Activated T-cell treated with anti-CD3 and anti-CD28 coated beads, Interleukin-2, amount 50 U/mL, for 72 hours (primary cell): ENCODE measurements at regions not wholly inside any gene's neighbourhood (a gene's known extent, or its start where the extent isn't known, plus 50 kb on each side); places are given as distances from the start of the nearest gene placed in this dataset.
A peak's percentile ranks its signal among the peaks of the same experiment; 100 is the strongest.
"Not testable (repeated sequence)": the region's sequence is repeated elsewhere in the genome, so short reads cannot be mapped to it uniquely, and the experiment has no call there.

Source experiments
- ATAC-seq, 2 donors: fragments of 150-1000 bp; cut with Tn5 transposase; replicated peaks in 1 of 2; 2 replicates each; pipeline ENCODE4 v1.10.0; 2021; ENCODE audit warnings: moderate library complexity in 2 of 2, mild to moderate bottlenecking in 1 of 2
- DNase-seq, 2 donors: peaks; one replicate each; pipeline ENCODE4 v3.0.0; 2021 to 2022; ENCODE audit warnings: mixed read lengths in 1 of 2
- H3K27ac Mint-ChIP-seq: one replicate; pipeline ENCODE4 v1.8.0; 2022; ENCODE audit warnings: mild to moderate bottlenecking, moderate library complexity, mixed read lengths
- H3K27me3 Mint-ChIP-seq: one replicate; pipeline ENCODE4 v1.8.0; 2022; ENCODE audit warnings: low read depth, mixed read lengths
- H3K36me3 Mint-ChIP-seq, 2 donors: one replicate each; pipeline ENCODE4 v1.8.0; 2022; ENCODE audit warnings: mixed read lengths in 2 of 2, mild to moderate bottlenecking in 1 of 2; ENCODE audit not compliant: insufficient read depth in 2 of 2
- H3K4me1 Mint-ChIP-seq: one replicate; pipeline ENCODE4 v1.8.0; 2022; ENCODE audit warnings: low read depth, mixed read lengths
- H3K4me3 Mint-ChIP-seq, 2 donors: one replicate each; pipeline ENCODE4 v1.8.0; 2022; ENCODE audit warnings: mild to moderate bottlenecking in 2 of 2, mixed read lengths in 2 of 2, moderate library complexity in 2 of 2
- H3K9me3 Mint-ChIP-seq, 2 donors: one replicate each; pipeline ENCODE4 v1.8.0; 2022; ENCODE audit warnings: mixed read lengths in 2 of 2

GRCh38 chr2:217604527-217605194 lies 398.1 kb downstream of the TNS1 start:
- no peak overlapping the region for H3K4me3 Mint-ChIP-seq
- DNase-seq (no peak), ATAC-seq (no peak)
- H3K9me3 Mint-ChIP-seq = no peaks in the 10 kb centered on the region
- peaks cover 4% of the 10 kb centered on the region for H3K4me1 Mint-ChIP-seq
- H3K27ac Mint-ChIP-seq = no peak overlapping the region
- H3K27me3 Mint-ChIP-seq = no peaks in the 10 kb centered on the region
- no peaks in the 10 kb centered on the region for H3K36me3 Mint-ChIP-seq

- no peaks in the 10 kb centered on the region for H3K9me3 Mint-ChIP-seq
- ATAC-seq (no peak), DNase-seq (no peak)
- H3K4me3 Mint-ChIP-seq = no peak overlapping the region
- no peaks in the 10 kb centered on the region for H3K27me3 Mint-ChIP-seq
- no peak overlapping the region for H3K27ac Mint-ChIP-seq
- no peaks in the 10 kb centered on the region for H3K36me3 Mint-ChIP-seq
- H3K4me1 Mint-ChIP-seq = no peaks in the 10 kb centered on the region
These were observed 401.2 kb downstream of the TNS1 start for GRCh38 chr2:217601601-217602000.

GRCh38 chr2:217599906-217600305 lies 402.9 kb downstream of the TNS1 start:
- Mint-ChIP-seq H3K9me3 (no peaks in the 10 kb centered on the region), H3K27ac (no peak overlapping the region), H3K27me3 (no peaks in the 10 kb centered on the region), H3K4me3 (no peak overlapping the region), H3K4me1 (no peaks in the 10 kb centered on the region), H3K36me3 (no peaks in the 10 kb centered on the region)
- no peak for DNase-seq
- no peak for ATAC-seq

- no peaks in the 10 kb centered on the region for H3K9me3 Mint-ChIP-seq
These were observed 405.1 kb downstream of the TNS1 start for GRCh38 chr2:217597681-217598080.

GRCh38 chr2:217597145-217597544 lies 405.6 kb downstream of the TNS1 start:
- no peaks in the 10 kb centered on the region for H3K27me3 Mint-ChIP-seq
- DNase-seq = no peak
- H3K4me1 Mint-ChIP-seq = no peaks in the 10 kb centered on the region
- no peak overlapping the region for H3K4me3 Mint-ChIP-seq
- H3K27ac Mint-ChIP-seq = no peak overlapping the region
- ATAC-seq = no peak
- no peaks in the 10 kb centered on the region for H3K9me3 Mint-ChIP-seq
- no peaks in the 10 kb centered on the region for H3K36me3 Mint-ChIP-seq

More at GRCh38 chr2:217597681-217598080, 405.1 kb downstream of the TNS1 start:
- no peaks in the 10 kb centered on the region for H3K4me1 Mint-ChIP-seq
- ATAC-seq (no peak), DNase-seq (no peak)
- no peaks in the 10 kb centered on the region for H3K27me3 Mint-ChIP-seq
- H3K4me3 Mint-ChIP-seq = no peak overlapping the region
- no peak overlapping the region for H3K27ac Mint-ChIP-seq
- no peaks in the 10 kb centered on the region for H3K36me3 Mint-ChIP-seq

GRCh38 chr2:217593732-217594131 lies 409.1 kb downstream of the TNS1 start:
- Mint-ChIP-seq H3K4me3 (peak overlapping the region in 1 of 2 donors; percentile 41), H3K27me3 (no peaks in the 10 kb centered on the region), H3K9me3 (peaks cover 0 to 2% of the 10 kb centered on the region in 2 donors), H3K36me3 (no peaks in the 10 kb centered on the region), H3K27ac (peak overlapping the region; percentile 52), H3K4me1 (peaks cover 5% of the 10 kb centered on the region)
- ATAC-seq (no peak), DNase-seq (no peak)

DNA sequence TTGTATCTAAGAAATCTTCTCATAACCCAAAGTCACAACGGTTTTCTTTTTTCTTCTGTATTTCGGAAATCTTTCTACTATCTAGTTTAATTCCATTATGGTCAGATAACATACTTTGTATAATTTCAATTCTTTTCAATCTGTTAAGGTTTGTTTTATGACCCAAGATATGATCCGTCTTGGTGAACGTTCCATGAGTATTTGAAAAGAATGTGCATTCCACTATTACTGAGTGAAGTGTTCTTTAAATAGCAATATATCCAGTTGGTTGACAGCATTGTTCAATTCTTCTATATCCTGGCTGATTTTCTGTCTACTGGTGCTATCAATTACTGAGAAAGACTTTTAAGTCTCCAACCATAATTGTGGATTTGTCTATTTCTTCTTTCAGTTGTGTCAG lies 414.5 kb downstream of the TNS1 start:
- peaks cover 5% of the 10 kb centered on the region for H3K4me1 Mint-ChIP-seq
- ATAC-seq = no peak
- DNase-seq = no peak
- H3K27me3 Mint-ChIP-seq = no peaks in the 10 kb centered on the region
- H3K9me3 Mint-ChIP-seq = peaks cover 0 to 2% of the 10 kb centered on the region in 2 donors
- no peaks in the 10 kb centered on the region for H3K36me3 Mint-ChIP-seq
- no peak overlapping the region for H3K4me3 Mint-ChIP-seq
- no peak overlapping the region for H3K27ac Mint-ChIP-seq

GRCh38 chr2:217585362-217585761 lies 417.4 kb downstream of the TNS1 start:
- no peaks in the 10 kb centered on the region for H3K27me3 Mint-ChIP-seq
- peaks cover 5% of the 10 kb centered on the region for H3K4me1 Mint-ChIP-seq
- no peak overlapping the region for H3K4me3 Mint-ChIP-seq
- no peak overlapping the region for H3K27ac Mint-ChIP-seq
- peaks cover 0 to 2% of the 10 kb centered on the region in 2 donors for H3K9me3 Mint-ChIP-seq
- no peaks in the 10 kb centered on the region for H3K36me3 Mint-ChIP-seq
- ATAC-seq = no peak
- DNase-seq = no peak

GRCh38 chr2:217580407-217580806 lies 422.4 kb downstream of the TNS1 start:
- not testable (repeated sequence) for H3K4me1 Mint-ChIP-seq, DNase-seq, H3K4me3 Mint-ChIP-seq, H3K27ac Mint-ChIP-seq, H3K27me3 Mint-ChIP-seq, ATAC-seq, H3K36me3 Mint-ChIP-seq, H3K9me3 Mint-ChIP-seq

DNA sequence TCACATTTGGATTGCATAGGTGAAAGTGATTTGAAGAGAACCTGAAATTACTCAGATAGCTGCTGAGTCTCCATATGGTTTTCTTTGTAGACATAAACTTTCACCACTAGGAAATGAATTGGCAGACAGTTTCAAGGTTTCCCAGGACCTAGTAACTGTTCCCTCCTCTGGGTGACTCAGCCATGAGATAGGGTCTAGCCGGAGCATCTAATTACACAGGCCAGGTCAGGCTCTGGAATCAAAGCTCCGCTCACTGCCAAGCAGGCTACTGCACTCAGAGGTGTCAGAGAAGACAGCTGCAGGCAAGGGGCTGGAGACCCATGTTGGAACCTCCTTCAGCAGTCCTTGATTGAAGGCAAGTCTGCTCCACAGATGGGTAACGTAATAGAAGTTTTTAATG lies 429.2 kb downstream of the TNS1 start:
- Mint-ChIP-seq H3K36me3 (no peaks in the 10 kb centered on the region), H3K4me3 (no peak overlapping the region), H3K27ac (no peak overlapping the region), H3K4me1 (no peaks in the 10 kb centered on the region), H3K27me3 (no peaks in the 10 kb centered on the region), H3K9me3 (peaks cover 1 to 3% of the 10 kb centered on the region in 2 donors)
- DNase-seq (no peak), ATAC-seq (no peak)

DNA sequence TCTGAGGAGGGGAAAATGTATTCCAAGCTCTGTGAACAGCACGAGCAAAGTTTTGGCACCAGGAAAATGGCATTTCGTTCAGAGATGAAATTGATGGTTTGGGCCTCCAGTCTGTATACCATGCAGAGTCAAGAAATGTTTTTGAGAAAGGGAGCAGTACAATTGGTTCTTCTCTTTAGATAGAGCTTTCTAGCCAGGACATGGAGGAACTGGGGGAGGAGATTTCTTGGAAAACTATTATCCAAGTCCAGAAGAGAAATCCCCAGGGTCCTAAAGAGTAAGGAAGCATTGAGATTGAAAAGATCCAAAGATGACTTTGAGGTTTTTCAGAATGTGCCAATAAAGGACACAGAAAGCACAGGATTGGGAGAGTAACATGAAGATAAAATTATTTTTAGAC lies 432.4 kb downstream of the TNS1 start:
- Mint-ChIP-seq H3K9me3 (peaks cover 1 to 3% of the 10 kb centered on the region in 2 donors), H3K27ac (no peak overlapping the region)

DNA sequence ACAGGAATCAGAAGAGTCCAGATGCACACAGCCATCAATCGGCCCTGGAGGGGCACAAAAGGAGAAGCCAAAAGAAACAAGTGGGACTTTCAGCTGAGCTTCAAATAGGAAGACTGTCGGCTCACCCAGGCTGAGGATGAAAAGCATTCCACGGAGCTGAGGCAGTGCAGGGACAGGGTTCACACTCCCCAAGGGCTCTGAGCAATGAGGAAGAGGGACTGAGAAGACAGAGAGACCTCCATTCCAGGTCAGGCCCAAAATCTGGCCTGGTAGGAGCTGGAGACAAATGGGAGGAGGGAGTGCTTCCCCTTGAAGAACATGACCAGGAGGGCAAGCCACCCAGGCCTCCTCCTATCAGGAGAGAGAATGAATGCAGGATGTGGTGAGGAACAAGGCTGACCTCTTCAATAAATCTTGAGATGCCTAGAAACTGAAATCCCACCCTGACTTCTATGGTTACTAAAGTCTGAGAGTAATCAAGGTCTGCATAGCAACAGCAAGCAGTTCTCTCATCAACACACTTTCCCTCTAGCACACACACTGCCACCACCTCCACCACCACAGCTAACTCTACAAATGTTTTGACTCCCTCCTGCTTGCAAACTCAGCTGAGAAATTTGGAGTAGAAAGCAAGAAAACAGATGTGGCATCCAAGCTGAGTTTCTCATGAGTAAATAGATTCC lies 434.4 kb downstream of the TNS1 start:
- H3K9me3 Mint-ChIP-seq = peaks cover 0 to 3% of the 10 kb centered on the region in 2 donors
- H3K36me3 Mint-ChIP-seq = no peaks in the 10 kb centered on the region
- no peak overlapping the region for H3K4me3 Mint-ChIP-seq
- no peaks in the 10 kb centered on the region for H3K4me1 Mint-ChIP-seq
- DNase-seq = no peak
- ATAC-seq = no peak
- H3K27ac Mint-ChIP-seq = no peak overlapping the region
- no peaks in the 10 kb centered on the region for H3K27me3 Mint-ChIP-seq

More for the DNA sequence above, 432.4 kb downstream of the TNS1 start:
- Mint-ChIP-seq H3K36me3 (no peaks in the 10 kb centered on the region), H3K27me3 (no peaks in the 10 kb centered on the region), H3K4me3 (no peak overlapping the region), H3K4me1 (no peaks in the 10 kb centered on the region)
- DNase-seq (no peak), ATAC-seq (no peak)

GRCh38 chr2:217563565-217563964 lies 439.2 kb downstream of the TNS1 start:
- Mint-ChIP-seq H3K36me3 (peaks cover 0 to 4% of the 10 kb centered on the region in 2 donors), H3K4me3 (no peak overlapping the region), H3K27me3 (no peaks in the 10 kb centered on the region), H3K9me3 (peaks cover 0 to 2% of the 10 kb centered on the region in 2 donors), H3K4me1 (no peaks in the 10 kb centered on the region), H3K27ac (no peak overlapping the region)
- no peak for ATAC-seq
- DNase-seq = no peak
